VCaP (cell line): ENCODE measurements at regions not wholly inside any gene's neighbourhood (a gene's known extent, or its start where the extent isn't known, plus 50 kb on each side); places are given as distances from the start of the nearest gene placed in this dataset.

Experiments
- H3K27ac ChIP-seq: fragments of 450-650 bp; 2 replicates; pipeline ENCODE4 v1.5.1; 2017
- CTCF ChIP-seq: fragments of 450-650 bp; conservative IDR thresholded peaks from 2 replicates; pipeline ENCODE4 v1.5.1; 2017; ENCODE audit warnings: mild to moderate bottlenecking, moderate library complexity

- TF ChIP-seq CTCF = no peak
- H3K27ac ChIP-seq = no peak overlapping the region
Observed at GRCh38 chr16:86107215-86107825, 208.4 kb downstream of the IRF8 start.

- H3K27ac ChIP-seq = no peak overlapping the region
Observed at GRCh38 chr16:86108062-86108461, 209.1 kb downstream of the IRF8 start.

GRCh38 chr16:86110134-86110533 lies 211.2 kb downstream of the IRF8 start:
- H3K27ac ChIP-seq = no peak overlapping the region
- TF ChIP-seq CTCF = no peak

More at GRCh38 chr16:86108062-86108461, 209.1 kb downstream of the IRF8 start:
- no peak for TF ChIP-seq CTCF

- no peak for TF ChIP-seq CTCF
- no peak overlapping the region for H3K27ac ChIP-seq
Observed at GRCh38 chr16:86110726-86111125, 211.8 kb downstream of the IRF8 start.

GRCh38 chr16:86112178-86112577 lies 213.2 kb downstream of the IRF8 start:
- H3K27ac ChIP-seq = no peak overlapping the region
- TF ChIP-seq CTCF = no peak

- H3K27ac ChIP-seq = no peak overlapping the region
- TF ChIP-seq CTCF = no peak
Observed at GRCh38 chr16:86117235-86117634, 218.3 kb downstream of the IRF8 start.

GRCh38 chr16:86117756-86118155 lies 218.8 kb downstream of the IRF8 start:
- no peak for TF ChIP-seq CTCF
- no peak overlapping the region for H3K27ac ChIP-seq
